HL-60/S4 (cell line): ENCODE measurements at regions not wholly inside any gene's neighbourhood (a gene's known extent, or its start where the extent isn't known, plus 50 kb on each side); places are given as distances from the start of the nearest gene placed in this dataset.

ENCODE experiments used
- in situ Hi-C: fragments of 300-500 bp; cut with MboI; formaldehyde crosslinking; loops from 2 replicates; pipeline ENCODE4 v1.14.3; 2022; ENCODE audit warnings: low sequenced_read_pairs

GRCh38 chr12:31869972-31870371 lies 89.2 kb upstream of the RESF1 start:
- in situ Hi-C loops: no loop called here

GRCh38 chr12:31868965-31869364 lies 90.2 kb upstream of the RESF1 start:
- in situ Hi-C loops: no loop called here

DNA sequence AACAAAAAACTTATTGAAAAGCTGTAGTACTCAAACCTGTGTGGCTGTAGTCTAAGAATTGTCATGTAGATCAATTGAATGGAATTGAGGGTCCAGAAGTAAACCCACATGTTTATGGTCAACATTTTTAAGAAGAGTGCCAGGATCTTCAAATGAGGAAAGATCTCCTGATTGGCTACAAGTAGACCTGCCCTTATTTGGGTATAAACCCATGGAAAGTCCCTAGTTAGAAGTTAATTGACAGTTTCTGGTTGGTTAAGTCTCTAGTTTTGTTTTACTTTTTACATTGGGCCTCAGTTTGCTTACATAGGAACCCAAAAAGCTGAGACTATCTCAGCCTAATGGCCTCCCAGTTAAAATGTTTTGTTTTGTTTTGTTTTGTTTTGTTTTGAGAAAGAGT lies 91.9 kb upstream of the RESF1 start:
- in situ Hi-C loops: no loop called here

- in situ Hi-C loops: no loop called here
Observed at GRCh38 chr12:31866523-31866922, 92.7 kb upstream of the RESF1 start.

DNA sequence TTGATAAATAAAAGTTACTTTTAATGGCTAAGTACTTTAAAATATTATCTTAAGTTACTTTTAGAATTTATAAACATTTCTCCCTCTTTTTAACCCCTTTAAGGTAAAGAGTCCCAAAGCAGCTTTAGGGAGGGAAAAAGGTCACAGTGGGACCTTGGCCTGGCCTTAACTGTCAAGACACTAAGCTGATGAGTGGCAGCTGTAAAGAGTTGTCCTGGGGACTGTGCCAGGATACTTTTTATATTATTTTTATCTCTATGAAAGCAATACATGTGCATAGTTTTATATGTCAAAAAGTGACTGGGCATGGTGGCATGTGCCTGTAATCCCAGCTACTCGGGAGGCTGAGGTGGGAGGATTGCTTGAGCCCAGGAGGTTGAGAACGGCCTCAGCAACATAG lies 94.2 kb upstream of the RESF1 start:
- in situ Hi-C loops: no loop called here

DNA sequence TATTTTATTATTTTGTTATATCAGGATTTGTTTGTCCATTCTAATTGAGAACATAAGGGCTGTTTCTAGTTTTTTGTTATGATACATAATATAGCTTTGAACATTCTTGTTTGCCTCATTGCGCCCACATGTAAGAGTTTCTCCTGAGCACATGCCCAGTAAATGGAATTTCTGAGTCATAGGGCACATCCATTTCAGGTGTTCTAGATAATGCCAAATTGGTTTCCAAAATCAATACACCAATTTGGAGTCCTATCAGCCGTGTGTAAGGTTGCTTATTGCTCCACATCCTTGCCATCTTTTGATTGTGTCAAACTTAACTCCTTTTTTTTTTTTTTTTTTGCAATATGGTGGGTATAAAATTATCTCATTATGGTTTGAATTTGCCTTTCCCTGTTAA lies 97.9 kb upstream of the RESF1 start:
- in situ Hi-C loops: no loop called here

DNA sequence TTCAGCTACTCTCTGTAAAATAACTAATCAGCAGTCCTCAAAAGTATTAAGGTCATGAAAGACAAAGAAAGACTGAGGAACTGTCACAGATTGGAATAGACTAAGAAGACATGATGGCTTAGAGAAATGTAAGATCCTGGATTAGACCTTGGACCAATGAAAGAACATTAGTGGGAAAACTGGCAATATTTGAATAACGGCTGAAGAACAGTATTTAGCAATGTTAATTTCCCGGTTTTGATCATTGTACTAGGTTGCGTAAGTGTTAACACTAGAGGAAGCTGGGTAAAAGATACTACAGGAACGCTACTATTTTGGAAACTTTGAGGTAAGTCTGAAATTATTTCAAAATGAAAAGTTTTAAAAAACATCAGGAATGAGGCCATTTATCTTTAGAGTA lies 98.8 kb upstream of the RESF1 start:
- in situ Hi-C loops: no loop called here

GRCh38 chr12:31859232-31859977 lies 99.8 kb upstream of the RESF1 start:
- in situ Hi-C loops: no loop called here

GRCh38 chr12:31855427-31855826 lies 103.8 kb upstream of the RESF1 start:
- in situ Hi-C loops: no loop called here

GRCh38 chr12:31853977-31854376 lies 105.2 kb upstream of the RESF1 start:
- in situ Hi-C loops: no loop called here

GRCh38 chr12:31853520-31853919 lies 105.7 kb upstream of the RESF1 start:
- in situ Hi-C loops: no loop called here

GRCh38 chr12:31850268-31850667 lies 108.9 kb upstream of the RESF1 start:
- in situ Hi-C loops: no loop called here

- in situ Hi-C loops: no loop called here
Observed at GRCh38 chr12:31849090-31849687, 110.0 kb upstream of the RESF1 start.

DNA sequence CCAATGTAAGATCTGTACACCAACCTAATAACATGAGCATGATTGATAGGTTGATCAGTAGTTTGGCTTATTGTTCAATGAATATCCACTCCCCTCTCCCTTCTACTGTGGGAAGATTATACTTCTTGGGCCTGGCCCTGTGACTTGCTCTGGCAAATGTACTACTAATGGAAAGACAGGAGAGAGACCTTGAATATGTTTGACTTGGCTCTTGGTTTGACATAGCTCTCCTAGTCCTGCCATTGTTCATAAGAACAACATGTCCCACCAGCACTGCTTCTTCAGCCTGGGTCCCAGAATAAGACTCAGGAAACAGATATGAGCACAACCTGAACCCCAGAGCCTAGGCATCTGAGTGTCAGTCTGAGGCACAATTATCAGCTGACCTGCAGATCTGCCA lies 112.8 kb upstream of the RESF1 start:
- in situ Hi-C loops: no loop called here

DNA sequence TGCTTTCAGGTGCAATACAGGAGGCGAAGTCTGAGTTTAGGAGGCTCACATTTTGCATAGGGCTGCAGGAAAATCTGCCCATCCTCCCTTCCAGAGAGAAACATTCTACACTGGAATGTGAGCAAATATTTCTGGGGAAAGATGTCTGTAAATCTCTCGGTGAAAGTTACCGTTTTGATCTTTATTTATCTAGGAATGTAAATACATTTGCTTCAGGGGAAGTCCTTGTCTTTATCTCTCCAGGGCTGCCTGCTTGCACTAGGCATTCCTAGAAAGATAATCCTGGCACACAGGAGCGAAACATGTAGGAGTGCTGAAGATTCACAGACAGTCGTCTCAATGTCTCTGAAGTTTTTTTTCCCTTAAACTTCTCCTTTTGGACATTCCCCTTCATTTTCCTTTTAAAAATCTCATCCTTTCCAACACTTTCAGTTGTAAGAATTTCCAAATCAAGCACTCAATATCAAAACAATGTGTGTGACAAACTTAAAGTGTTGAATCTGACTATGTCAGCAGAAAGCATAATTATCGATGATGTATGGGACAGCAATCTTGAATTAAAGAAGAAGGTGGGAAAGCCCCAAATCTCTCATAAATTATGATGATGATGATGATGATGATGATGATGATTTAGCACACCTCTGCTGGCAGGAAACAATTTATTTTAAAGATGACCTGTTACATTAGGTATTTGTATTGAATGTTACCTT lies 113.4 kb upstream of the RESF1 start:
- in situ Hi-C loops: no loop called here

GRCh38 chr12:31843398-31844095 lies 114.7 kb upstream of the AMN1 start:
- in situ Hi-C loops: no loop called here

DNA sequence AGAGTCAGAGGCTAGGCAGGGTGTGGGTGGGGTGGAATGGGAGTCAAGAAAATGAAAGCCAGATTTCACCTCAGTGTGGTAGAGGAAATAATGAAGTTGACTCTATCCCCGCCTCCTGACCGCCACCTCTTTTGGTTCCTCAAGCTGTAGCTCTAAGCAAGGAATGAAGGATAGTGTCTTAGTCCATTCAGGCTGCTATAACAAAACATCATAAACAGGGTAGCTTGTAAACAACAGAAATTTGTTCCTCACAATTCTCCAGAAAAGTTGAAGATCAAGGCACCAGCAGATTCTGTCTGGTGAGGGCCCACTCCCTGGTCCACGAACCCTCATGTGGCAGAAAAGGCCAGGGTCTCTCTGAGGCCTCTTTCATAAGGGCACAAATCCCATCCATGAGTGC lies 109.1 kb upstream of the AMN1 start:
- in situ Hi-C loops: no loop called here

DNA sequence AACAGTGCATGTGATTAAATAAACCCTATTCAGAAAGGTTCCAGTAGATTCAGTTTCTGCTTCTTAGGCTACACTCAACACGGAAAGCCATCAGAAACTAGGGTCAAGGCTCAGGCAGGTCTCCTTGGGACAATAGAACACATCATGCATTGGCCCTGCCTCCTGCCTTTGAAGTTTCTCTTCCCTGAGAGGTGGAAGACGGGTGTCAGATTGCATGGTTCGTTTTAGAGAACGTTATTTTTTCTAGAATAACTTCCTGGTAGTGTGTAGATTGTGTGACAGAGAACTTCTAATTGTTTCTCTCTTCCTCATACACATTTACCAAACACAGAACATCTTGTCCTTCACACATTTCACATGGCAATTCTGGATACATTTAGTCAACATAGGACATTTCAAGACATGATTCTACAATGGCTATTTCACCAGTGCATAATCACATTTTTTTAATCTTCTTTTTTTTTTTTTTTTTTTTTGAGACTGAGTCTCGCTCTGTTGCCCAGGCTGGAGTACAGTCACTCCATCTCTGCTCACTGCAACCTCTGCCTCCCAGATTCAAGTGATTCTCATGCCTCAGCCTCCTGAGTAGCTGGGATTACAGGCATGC lies 106.6 kb upstream of the AMN1 start:
- in situ Hi-C loops: no loop called here

- in situ Hi-C loops: no loop called here
Observed at GRCh38 chr12:31834150-31834549, 105.3 kb upstream of the AMN1 start.

DNA sequence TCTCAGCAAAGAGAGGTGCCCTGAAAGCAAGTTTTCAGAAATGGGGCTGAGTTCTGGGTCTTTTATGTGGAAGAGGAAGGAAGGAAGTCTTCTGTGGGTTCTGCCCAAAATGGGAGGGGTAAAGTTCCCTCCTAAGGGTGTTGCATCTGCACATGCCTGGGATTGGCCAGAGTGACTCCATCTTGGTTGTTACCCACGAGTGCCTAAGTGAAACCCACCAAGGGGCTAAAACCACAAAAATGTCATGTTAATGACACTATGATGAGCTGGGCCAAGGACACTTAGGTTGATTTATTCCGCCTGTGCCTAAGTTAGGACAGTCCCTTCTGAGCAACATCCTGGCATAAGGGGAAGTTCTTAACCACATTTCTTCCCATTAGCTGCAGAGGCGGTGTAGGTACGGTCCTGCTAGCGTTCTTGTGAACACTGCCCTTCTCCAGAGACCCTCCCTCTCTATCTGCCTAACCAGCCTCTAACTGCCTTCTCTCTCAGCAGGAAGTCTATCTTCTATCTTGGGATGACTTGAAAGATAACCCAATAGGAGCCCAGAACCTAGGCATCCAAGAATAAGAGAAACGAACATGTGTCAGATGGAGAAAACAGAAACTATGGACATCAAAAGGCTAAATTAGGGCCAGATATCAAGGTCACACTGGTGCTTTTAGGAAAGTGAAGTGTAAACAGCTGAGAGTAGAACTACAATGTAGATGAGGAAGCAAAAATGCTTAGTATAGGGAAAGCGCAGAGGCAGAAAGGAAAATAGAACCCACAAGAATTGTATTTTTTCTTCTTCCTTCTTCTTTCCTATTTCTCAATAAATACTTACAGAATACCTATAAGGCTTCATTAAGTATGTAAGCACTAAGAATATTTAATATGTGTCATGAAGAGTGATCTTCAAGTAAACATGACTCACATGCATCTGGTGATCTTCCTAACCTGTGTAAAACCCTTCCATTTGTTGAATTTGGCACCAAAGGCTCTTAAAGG lies 104.2 kb upstream of the AMN1 start:
- in situ Hi-C loops: no loop called here
